NCI-H774 (cell line): ENCODE measurements at regions not wholly inside any gene's neighbourhood (a gene's known extent, or its start where the extent isn't known, plus 50 kb on each side); places are given as distances from the start of the nearest gene placed in this dataset.
"Not testable (repeated sequence)": the region's sequence is repeated elsewhere in the genome, so short reads cannot be mapped to it uniquely, and the experiment has no call there.

Experiments used
- DNase-seq: peaks from one replicate; lab custom pipeline; 2025; lab: John Stamatoyannopoulos, UW

DNA sequence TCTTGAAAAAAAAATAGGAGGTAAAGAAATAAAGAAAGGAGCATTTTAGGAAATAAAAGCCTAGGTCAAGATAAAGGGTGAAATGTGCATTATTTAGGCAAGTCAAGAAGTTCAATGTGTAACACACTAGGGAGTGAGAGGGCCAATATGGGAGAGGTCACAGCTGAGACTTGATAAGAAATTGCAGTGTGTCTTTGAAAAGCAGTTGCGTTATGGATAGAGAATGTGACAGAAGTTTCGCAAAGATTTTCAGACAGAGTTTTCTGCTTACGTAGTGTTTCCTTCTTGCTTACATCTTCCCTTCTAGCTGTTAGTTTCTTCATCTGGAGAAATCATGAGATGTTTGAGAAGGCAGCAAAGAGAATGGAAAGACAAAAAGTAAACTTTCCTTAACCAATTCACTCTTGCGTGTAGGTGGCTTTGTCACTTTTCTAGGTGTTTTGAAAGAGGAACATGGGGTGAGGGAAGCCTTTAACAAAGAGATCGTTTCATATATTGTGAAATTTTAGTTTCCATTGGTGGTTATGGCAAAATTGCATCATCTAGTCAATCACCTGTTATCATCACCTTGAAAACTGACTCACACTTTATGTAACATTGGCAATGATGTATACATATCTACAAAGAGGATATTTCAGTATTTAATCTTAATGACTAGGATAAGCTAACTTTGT, 975.5 kb downstream of the OLFM4 start:
- no peak for DNase-seq

DNA sequence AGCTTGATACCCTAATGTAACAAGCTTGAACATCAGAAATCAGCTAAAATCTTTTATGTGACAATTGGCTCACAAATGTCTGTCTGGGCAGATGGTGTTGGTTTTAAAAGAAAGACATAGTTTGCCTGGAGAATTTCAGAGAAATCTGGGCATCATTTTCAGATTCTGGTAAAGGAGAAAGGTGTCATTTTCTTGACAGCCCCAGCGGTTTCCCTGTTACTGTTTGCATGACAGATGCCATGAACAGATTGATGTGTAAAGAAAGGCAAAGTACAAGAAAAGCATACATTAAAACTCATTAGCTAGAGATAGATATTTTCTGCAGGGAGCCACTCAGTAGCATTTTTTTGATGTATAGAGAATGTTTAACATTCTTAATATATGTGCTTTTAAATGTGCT, 987.9 kb downstream of the OLFM4 start:
- DNase-seq, result no peak

DNA sequence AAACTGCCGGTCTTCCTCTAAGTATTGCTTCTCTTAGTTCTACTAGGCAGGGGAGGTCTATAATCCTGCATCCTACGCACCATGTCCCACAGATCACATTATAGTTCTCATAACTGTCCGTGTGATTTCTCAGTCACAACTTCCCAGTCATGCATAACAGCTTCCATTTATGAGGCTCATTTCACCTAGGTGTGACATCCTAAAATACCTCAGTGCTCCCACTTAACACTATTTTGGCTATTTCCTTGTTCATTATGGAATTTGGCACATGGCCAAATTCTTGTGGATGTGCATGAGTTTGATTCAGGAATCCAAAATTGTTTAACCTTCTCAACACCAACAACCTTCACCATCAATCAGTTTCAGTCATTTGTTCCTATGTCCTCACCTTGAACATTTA, 989.9 kb downstream of the OLFM4 start:
- no peak for DNase-seq

DNA sequence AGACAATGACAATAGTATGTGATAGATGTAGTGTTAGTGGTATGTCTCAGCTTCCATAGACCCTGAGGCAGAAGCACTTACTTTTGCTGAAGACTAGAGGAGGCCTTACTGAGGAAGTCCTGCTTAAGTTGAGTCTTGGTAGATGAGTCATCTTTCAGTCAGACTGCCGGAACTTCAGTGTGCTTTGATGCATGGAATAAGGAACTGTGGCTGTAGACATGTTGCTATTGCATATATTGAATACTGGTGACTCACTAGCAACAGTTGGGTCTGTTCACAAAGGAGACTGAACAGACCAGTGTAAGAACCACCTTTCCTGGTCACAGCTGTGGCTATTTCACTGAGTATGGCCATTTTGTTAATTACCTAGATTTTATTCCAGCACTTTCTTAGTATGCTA, 1000.6 kb downstream of the OLFM4 start:
- no peak for DNase-seq

DNA sequence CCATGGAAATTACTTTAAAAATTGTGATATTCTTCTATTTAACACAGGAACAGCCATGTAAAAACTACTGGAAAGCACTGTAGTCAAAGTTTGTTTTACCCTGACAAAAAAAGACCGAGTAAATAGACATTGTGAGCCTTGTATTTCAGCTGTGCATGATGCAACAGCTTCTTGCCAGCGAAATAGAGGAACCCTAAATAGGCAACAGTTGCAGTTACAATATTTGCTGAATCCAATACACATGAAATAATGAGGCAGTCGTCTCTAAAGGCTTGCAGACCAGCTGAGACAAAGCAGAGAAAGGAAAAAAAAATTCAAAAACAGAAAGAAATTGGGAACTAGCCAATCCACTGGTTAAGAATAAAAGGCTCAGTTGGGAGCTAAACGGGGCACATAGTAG, 1001.1 kb downstream of the OLFM4 start:
- DNase-seq, result no peak

DNA sequence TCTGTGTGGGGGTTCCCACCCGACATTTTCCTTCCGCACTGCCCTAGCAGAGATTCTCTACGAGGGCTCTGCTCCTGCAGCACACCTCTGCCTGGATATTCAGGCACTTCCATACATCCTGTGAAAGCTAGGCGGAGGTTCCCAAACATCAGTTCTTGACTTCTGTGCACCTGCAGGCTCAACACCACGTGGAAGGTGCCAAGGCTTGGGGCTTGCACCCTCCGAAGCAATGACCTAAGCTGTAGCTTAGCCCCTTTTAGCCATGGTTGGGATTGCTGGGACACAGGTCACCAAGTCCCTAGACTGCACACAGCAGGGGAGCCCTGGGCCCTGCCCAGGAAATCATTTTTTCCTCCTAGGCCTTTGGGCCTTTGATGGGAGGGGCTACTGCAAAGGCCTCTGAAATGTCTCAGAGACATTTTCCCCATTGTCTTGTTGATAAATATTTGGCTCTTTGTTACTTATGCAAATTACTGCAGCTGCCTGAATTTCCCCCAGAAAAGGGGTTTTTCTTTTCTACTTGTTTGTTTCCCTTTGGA, 1004.8 kb downstream of the OLFM4 start:
- no peak for DNase-seq

DNA sequence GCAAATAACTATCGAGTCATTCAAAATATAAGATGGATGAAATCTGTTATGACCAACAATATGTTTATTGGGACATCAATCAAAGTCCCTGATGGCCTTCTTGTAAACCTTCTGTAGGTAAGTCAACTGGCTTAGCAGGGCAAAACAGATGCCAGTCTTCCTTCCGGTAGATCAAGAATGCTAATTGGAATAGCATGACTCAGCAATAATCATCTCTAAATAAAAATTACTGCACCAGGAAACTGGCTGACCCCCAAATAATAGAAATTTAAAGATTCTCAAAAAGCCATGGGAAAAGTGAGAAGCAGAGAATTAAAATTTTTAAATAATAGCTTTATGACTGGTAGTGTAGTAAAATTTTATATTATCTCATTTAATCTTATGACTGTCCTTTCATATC, 1005.4 kb downstream of the OLFM4 start:
- no peak for DNase-seq

DNA sequence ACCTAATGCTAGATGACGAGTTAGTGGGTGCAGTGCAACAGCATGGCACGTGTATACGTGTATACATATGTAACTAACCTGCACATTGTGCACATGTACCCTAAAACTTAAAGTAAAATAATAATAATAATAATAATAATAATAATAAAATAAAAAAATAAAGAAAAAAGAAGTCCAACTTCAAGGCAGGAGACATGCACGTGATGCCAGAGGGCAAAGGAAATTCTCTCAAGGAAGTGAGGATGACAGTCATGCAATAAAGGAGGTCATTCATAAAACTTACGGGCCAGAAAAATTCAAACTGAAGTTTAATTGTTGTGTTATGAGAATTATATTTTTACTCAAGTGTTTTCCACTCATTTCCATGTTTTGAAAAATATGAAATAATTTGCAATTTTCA, 1028.8 kb downstream of the OLFM4 start:
- DNase-seq, result not testable (repeated sequence)

DNA sequence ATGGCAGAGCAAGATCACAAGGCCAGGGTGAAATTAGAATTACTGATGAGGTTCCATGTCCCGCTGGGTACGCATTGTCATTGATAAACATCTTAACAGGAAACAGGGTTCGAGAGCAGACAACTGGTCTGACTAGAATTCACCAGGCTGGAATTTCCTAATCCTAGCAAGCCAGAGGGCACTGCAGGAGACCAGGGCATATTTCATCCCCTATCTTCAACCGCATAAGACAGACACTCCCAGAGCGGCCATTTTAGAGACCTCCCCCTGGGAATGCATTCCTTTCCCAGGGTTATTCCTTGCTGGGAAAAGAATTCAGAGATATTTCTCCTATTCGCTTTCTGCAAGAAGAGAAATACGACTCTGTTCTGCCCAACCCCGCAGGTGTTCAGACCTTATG, 1041.3 kb downstream of the OLFM4 start:
- DNase-seq, result not testable (repeated sequence)

DNA sequence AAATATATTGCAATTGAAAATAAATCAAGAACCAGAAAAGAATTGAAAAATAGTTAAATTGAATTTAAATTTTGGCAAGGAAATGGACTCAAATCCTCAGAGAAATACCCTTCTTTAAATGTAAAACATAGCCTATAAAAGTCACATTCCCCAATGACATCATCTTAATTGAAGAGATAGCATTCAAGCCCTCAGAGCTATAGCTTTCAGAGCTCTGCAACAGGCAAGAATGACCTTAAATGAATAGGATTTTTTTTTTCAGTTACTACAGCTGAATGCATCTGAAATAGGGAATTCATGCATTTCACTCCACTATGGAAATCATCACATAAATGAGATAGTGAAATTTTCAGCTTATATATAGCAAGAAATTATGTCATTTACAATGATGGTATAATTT, 1049.0 kb downstream of the OLFM4 start:
- DNase-seq, result no peak

DNA sequence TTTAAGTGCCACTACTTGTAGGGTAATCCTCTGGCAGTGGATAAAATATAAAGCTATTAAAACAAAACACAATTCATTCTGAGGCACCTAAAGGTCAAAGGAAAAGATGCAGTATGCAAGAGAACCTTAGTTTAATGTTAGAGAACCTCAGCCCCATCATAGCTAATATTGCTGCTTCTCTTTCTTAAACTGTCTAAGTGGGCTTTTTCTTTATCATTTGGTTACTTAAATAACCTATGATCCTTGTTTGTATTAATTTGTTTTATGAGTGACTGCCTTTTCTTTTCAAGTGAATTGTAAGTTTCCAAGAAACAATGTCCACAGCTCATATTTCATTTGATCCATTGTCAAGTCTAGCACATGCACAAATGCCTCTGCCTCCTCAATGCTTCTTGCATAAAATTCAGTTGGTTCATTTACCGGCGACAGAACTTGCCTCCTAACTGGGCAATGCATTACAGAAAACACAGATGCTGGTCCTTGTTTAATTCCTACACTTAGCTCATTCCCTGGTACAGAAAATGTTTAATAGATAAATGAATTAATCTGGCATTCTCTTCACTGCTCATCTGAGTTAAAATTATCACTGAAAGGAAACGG, 1049.8 kb downstream of the OLFM4 start:
- no peak for DNase-seq

DNA sequence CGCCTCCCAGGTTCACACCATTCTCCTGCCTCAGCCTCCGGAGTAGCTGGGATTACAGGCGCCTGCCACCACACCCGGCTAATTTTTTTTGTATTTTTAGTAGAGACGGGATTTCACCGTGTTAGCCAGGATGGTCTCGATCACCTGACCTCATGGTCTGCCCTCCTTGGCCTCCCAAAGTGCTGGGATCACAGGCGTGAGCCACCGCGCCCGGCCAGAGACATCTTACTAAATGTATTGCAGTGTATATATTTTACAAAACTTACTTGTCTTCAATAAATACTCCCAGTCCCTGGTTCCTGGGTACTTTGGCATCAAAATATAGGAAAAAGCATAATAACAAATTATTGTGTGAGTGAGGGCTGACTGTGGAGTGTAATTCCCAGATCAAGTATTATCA, 1053.7 kb downstream of the OLFM4 start:
- not testable (repeated sequence) for DNase-seq

DNA sequence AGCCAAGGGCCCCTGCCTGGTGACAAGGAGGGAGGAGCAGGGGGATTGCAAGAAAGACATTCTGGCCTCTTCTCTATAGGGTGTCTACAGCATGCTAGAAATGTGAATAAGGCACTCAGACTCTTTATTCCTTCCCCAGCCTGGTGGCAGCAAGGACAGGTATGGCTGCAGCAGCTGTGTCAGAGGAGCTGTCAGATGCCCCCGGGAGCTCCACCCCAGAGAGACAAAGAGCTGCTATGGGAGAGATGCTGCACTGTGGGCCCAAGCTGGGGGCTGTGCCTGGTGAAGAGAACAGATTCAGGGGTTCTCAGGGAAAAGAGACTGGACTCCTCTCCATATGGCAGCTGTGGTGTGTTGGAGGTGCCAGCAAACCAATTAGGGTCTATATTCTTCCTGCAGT, 1063.3 kb downstream of the OLFM4 start:
- no peak for DNase-seq

DNA sequence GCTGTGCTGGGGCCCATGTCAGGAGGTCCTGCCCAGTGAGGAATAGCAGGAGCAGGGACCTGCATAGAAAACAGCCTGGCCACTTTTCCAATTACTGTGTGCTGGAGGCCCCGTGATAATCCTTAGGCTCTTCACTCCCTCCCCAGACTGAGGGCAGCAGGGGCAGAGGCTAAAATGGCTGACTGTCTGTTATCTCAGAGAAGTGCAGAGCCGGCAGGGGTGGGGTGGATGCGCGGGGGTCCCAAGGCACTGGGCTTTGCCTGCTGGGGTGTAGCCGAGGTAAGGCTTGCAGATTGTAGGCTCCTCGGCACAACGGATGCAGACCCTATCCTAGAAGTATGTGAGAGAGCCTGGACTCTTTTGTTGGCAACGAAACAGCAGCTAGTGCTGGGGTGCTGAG, 1064.1 kb downstream of the OLFM4 start:
- no peak for DNase-seq

DNA sequence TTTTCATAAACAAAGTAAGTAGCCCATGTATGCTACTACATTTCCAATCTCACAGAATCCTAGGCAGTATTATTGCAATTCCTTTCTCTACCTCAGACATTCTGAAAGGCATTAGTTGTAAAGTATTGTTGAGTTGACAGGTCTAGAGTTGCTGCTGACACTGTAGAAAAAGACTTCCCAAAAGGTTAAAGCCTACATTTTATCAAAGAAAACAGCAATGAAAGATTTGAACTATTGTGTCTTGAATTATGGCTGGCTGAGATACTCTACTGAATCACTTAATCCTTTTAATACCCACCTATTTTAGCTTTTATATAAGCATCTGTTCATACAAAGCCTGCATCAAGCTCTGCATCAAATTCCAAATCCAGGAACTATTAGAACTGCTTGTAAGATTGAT, 1082.0 kb downstream of the OLFM4 start:
- no peak for DNase-seq

DNA sequence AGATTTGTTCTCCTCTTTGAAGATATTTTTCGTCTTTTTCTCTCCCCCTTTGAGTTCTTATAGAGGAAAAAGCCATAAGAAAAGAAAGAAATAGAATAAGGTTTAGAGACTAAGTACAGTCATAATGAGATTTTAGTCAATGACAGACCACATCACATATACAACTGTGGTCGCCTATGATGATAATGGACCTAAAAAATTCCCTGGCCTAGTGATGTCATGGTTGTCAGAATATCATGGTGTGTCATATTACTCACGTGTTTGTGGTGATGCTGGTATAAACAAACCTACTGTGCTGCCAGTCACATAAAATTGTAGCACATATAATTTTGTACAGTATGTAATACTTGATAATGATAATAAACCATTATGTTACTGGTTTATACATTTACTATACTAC, 1096.1 kb downstream of the OLFM4 start:
- DNase-seq, result no peak

DNA sequence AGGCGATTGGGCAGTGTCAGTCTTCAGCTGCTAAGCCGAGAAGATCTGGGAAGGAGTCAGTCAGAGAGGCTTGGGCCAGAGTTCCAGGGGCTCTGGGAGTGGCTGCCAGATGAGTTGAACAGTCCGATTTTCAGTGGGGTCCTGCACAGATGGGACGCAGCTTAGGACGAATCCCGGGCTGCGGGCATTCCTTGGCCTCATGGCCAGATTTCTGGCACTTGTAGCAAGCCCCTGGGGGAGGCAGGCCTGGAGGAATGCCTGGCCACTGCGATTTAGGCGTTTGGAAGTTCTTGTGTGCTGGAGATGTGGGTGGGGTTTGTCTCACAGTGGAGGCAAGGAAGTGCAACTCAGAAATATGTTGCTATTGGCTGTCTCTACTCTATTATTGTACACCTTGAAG, 1102.3 kb downstream of the OLFM4 start:
- DNase-seq, result not testable (repeated sequence)

DNA sequence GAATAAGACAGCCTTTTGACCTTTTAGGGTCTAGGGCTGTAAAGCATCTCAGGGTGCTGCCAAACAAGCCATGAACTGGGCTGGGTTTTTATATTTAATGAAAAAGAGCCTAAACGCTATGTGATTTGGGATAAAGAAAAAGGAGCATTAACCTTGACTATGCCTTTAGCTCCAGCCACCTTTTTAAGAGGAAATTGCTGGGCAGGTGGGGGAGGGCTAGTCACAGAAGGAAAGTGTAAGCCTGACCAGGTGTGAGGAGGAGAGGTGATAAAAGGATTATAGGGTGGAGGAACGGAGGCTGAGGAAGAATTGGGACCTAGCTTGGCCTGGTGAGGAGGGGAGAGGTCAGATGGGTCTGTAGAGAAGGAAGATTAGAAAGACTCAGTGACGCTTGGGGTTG, 1102.8 kb downstream of the OLFM4 start:
- DNase-seq, result not testable (repeated sequence)

DNA sequence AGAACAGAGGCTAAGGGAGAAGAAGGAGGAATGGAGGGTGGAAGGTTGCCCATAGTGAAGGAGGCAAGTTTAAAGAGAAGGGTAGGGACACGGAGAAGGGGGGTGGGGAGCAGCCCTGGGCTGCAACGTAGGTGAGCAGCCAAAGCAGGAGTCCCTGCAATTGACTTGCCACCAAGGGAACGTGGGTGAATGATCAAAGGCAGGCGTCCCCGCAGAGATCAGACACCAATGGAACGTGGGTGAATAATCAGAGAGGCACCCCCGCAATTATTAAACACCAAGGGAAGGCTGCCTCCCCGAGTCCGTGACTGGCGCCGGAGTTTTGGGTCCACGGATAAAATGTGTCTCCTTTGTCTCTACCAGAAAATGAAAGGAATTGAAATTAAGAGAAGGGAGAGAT, 1103.5 kb downstream of the OLFM4 start:
- not testable (repeated sequence) for DNase-seq

DNA sequence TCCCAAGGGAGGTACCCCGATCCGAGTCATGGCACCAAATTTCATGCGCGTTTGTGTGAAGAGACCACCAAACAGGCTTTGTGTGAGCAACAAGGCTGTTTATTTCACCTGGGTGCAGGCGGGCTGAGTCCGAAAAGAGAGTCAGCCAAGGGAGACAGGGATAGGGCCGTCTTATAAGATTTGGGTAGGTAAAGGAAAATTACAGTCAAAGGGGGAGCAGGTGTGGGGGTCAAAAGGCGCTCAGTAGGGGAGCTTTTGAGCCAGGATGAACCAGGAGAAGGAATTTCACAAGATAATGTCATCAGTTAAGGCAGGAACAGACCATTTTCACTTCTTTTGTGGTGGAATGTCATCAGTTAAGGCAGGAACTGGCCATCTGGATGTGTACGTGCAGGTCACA, 1104.1 kb downstream of the OLFM4 start:
- not testable (repeated sequence) for DNase-seq

DNA sequence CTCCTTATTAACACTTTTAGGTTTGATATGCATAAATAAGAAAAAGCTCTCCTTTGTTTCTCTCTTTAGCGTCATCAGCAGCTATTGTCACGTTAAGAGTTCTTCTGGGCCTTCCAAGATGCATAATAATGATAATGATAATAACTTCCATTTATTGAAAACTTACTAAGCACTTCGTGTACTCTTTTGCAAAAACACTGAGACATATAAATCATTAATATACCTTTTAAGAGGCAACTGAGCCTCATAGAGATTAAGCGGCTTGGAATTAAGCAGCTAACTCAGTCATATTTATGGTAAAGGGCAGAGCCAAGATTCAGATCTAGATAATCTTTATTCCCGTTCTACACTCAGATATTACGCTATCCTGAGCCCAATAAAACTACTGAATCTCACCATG, 1105.1 kb downstream of the OLFM4 start:
- no peak for DNase-seq

DNA sequence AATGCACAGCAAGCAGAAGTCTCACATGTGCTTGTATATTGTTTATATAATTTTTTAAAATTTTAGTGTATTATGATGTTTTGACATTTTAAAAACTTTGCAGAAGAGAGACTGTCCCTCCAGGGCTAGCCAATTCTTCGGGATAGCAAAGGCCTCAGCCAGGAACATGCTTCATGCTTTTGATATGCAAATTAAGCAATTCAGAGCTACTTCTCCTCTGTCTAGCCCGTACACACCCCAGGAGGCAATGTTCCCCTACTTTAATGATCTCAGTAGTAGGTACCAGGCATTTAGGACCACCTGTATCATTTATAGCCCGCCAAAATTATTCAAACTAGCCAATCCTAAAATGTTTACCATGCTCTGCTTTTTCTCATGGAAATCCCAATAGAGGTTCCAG, 1116.2 kb downstream of the OLFM4 start:
- no peak for DNase-seq

DNA sequence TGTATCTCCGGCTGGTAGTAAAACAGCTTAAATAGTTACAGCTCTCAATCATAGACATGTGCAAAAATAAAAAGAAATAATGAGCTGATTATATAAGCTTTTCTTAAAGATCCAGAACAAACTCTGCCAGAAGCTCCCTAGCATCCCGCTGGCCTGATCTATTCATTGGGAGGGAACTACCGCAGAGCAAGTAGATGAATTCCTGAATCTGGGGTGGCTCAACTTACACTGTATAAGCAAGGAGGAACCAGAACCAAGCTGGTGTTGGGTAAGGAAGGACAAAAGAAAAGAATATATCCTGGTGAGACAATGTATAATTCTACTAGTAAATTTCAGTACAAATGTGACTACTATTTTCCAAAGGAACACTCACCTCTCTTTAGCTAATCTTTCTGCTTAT, 1122.2 kb downstream of the OLFM4 start:
- DNase-seq, result no peak

DNA sequence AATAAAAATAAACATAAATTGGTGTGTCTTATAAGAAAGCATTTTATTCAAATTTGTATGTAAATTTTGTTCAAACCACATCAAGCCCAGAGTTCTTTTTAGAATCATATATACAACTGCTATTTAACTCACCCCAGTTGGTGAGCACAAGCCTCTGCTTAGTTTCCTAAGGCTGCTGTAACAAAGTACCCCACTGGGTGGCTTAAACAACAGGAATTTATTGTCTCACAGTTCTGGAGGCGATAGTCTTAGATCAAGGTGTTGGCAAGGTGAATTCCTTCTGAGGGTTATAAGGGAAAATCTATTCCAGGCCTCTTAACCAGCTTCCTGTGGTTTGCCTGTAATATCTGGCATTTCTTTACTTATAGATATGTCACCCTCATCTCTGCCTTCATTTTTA, 1133.5 kb downstream of the OLFM4 start:
- DNase-seq, result no peak
